Smooth muscle cell (in vitro differentiated cells): ENCODE measurements at regions not wholly inside any gene's neighbourhood (a gene's known extent, or its start where the extent isn't known, plus 50 kb on each side); places are given as distances from the start of the nearest gene placed in this dataset.

Experiments
- DNase-seq: peaks from one replicate; lab custom pipeline; 2025; ENCODE audit not compliant: unreplicated experiment; lab: John Stamatoyannopoulos, UW
- H2AFZ ChIP-seq: fragments of 200-600 bp; sonication (generic); 2 replicates; pipeline ENCODE4 v1.6.0; 2016; ENCODE audit warnings: antibody characterized with exemption, low read depth, mild to moderate bottlenecking
- H3F3A ChIP-seq: fragments of 200-600 bp; sonication (generic); 2 replicates; pipeline ENCODE4 v1.6.0; 2017; ENCODE audit warnings: antibody characterized with exemption, low read depth
- H3K27ac ChIP-seq: fragments of 200-600 bp; sonication (generic); 2 replicates; pipeline ENCODE4 v1.5.1; 2016; ENCODE audit warnings: low read depth, mild to moderate bottlenecking
- H3K27me3 ChIP-seq: fragments of 200-600 bp; sonication (generic); 2 replicates; pipeline ENCODE4 v1.6.1; 2016; ENCODE audit warnings: low read depth, mild to moderate bottlenecking
- H3K36me3 ChIP-seq: fragments of 200-600 bp; sonication (generic); 2 replicates; pipeline ENCODE4 v1.5.1; 2016; ENCODE audit warnings: low read depth
- H3K4me1 ChIP-seq: fragments of 200-600 bp; sonication (generic); 2 replicates; pipeline ENCODE4 v1.5.1; 2016; ENCODE audit warnings: low read depth
- H3K4me2 ChIP-seq: fragments of 200-600 bp; sonication (generic); 2 replicates; pipeline ENCODE4 v1.6.0; 2016; ENCODE audit warnings: mild to moderate bottlenecking
- H3K4me3 ChIP-seq: fragments of 200-600 bp; sonication (generic); 2 replicates; pipeline ENCODE4 v1.5.1; 2016; ENCODE audit warnings: mild to moderate bottlenecking
- H3K79me2 ChIP-seq: fragments of 200-600 bp; sonication (generic); 2 replicates; pipeline ENCODE4 v1.6.0; 2016; ENCODE audit warnings: low read depth, mild to moderate bottlenecking
- H3K9ac ChIP-seq: fragments of 200-600 bp; sonication (generic); 2 replicates; pipeline ENCODE4 v1.6.0; 2016; ENCODE audit warnings: low read depth
- H3K9me3 ChIP-seq: fragments of 200-600 bp; sonication (generic); replicated peaks from 2 replicates; pipeline ENCODE4 v1.5.1; 2016; ENCODE audit warnings: low read depth
- H4K20me1 ChIP-seq: fragments of 200-600 bp; sonication (generic); 2 replicates; pipeline ENCODE4 v1.6.0; 2016; ENCODE audit warnings: low read depth
- WGBS: methylation state at CpG from one replicate; pipeline ENCODE4 v1.1.7; 2016; ENCODE audit warnings: low lambda C conversion rate; 5-methylcytosine and 5-hydroxymethylcytosine counted together
- TF ChIP-seq, protein P1 (sequence below): fragments of 200-600 bp; sonication (generic); IDR thresholded peaks from 2 replicates; pipeline ENCODE4 v1.5.1; 2017; ENCODE audit warnings: borderline replicate concordance, mild to moderate bottlenecking, antibody characterized with exemption; ENCODE audit not compliant: insufficient read depth, poor library complexity, severe bottlenecking

- no peaks in the 10 kb centered on the region for H3K4me1 ChIP-seq
- no peaks in the 10 kb centered on the region for H3F3A ChIP-seq
- no peak overlapping the region for H3K27ac ChIP-seq
- no peaks in the 10 kb centered on the region for H3K27me3 ChIP-seq
- no peak overlapping the region for H2AFZ ChIP-seq
- H3K79me2 ChIP-seq = no peaks in the 10 kb centered on the region
- WGBS = 83% methylated on average over 13 of the region's 14 CpGs
- DNase-seq = no peak
- H4K20me1 ChIP-seq = no peaks in the 10 kb centered on the region
- H3K9ac ChIP-seq = no peak overlapping the region
- H3K9me3 ChIP-seq = no peaks in the 10 kb centered on the region
- H3K4me2 ChIP-seq = no peak overlapping the region
- no peaks in the 10 kb centered on the region for H3K36me3 ChIP-seq
- TF ChIP-seq, protein P1, sequence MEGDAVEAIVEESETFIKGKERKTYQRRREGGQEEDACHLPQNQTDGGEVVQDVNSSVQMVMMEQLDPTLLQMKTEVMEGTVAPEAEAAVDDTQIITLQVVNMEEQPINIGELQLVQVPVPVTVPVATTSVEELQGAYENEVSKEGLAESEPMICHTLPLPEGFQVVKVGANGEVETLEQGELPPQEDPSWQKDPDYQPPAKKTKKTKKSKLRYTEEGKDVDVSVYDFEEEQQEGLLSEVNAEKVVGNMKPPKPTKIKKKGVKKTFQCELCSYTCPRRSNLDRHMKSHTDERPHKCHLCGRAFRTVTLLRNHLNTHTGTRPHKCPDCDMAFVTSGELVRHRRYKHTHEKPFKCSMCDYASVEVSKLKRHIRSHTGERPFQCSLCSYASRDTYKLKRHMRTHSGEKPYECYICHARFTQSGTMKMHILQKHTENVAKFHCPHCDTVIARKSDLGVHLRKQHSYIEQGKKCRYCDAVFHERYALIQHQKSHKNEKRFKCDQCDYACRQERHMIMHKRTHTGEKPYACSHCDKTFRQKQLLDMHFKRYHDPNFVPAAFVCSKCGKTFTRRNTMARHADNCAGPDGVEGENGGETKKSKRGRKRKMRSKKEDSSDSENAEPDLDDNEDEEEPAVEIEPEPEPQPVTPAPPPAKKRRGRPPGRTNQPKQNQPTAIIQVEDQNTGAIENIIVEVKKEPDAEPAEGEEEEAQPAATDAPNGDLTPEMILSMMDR = no peak
- no peak overlapping the region for H3K4me3 ChIP-seq
Measured at GRCh38 chr15:25186906-25187645, 232.3 kb downstream of the SNRPN start.

DNA sequence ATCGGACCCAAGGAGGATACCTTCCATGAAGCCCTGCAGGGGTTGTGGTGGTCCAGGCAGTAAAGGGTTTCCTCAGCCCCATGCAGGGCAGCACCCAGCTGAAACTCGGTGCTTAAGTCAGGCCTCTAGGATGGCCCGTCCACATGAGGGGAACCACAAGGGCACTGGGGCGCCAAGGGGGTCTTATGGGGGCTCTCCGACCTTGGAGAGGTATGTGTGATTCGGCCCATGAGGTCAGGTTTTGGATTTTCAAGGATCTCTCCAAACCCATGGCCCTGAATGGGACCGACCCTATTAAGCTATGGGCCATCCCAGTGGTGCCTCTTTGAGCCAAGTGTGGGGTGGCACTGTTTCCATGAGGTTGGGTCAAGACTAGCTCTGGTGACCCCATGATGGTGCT lies 233.3 kb downstream of the SNRPN start:
- no peak overlapping the region for H2AFZ ChIP-seq

GRCh38 chr15:25188551-25189101 lies 233.8 kb downstream of the SNRPN start:
- Histone ChIP-seq H3K4me2 (no peak overlapping the region), H4K20me1 (no peaks in the 10 kb centered on the region), H3K79me2 (no peaks in the 10 kb centered on the region), H3K27me3 (no peaks in the 10 kb centered on the region), H3K27ac (no peak overlapping the region), H3F3A (no peaks in the 10 kb centered on the region), H2AFZ (no peak overlapping the region), H3K9me3 (no peaks in the 10 kb centered on the region), H3K4me1 (no peaks in the 10 kb centered on the region), H3K4me3 (no peak overlapping the region), H3K9ac (no peak overlapping the region), H3K36me3 (no peaks in the 10 kb centered on the region)
- TF ChIP-seq, protein P1 = no peak
- 82% methylated on average over 7 of the region's 7 CpGs for WGBS
- no peak for DNase-seq

More for the DNA sequence above, 233.3 kb downstream of the SNRPN start:
- TF ChIP-seq, protein P1 = no peak
- H3K36me3 ChIP-seq = no peaks in the 10 kb centered on the region
- 78% methylated on average over 7 of the region's 7 CpGs for WGBS
- no peaks in the 10 kb centered on the region for H3K27me3 ChIP-seq
- no peak overlapping the region for H3K9ac ChIP-seq
- H3K27ac ChIP-seq = no peak overlapping the region
- H3K79me2 ChIP-seq = no peaks in the 10 kb centered on the region
- H3F3A ChIP-seq = no peaks in the 10 kb centered on the region
- H3K9me3 ChIP-seq = no peaks in the 10 kb centered on the region
- H3K4me2 ChIP-seq = no peak overlapping the region
- no peak overlapping the region for H3K4me3 ChIP-seq
- no peaks in the 10 kb centered on the region for H4K20me1 ChIP-seq
- DNase-seq = no peak
- H3K4me1 ChIP-seq = no peaks in the 10 kb centered on the region

GRCh38 chr15:25189551-25189950 lies 234.8 kb downstream of the SNRPN start:
- Histone ChIP-seq H3K79me2 (no peaks in the 10 kb centered on the region), H4K20me1 (no peaks in the 10 kb centered on the region), H3K27ac (no peak overlapping the region), H3K36me3 (no peaks in the 10 kb centered on the region), H3K27me3 (no peaks in the 10 kb centered on the region), H3F3A (no peaks in the 10 kb centered on the region), H3K4me3 (no peak overlapping the region), H2AFZ (no peak overlapping the region), H3K4me2 (no peak overlapping the region), H3K4me1 (no peaks in the 10 kb centered on the region), H3K9ac (no peak overlapping the region), H3K9me3 (no peaks in the 10 kb centered on the region)
- no peak for DNase-seq
- WGBS = 82% methylated on average over 11 of the region's 11 CpGs
- TF ChIP-seq, protein P1 = no peak
